CD4-positive, alpha-beta T cell treated with Interleukin-4 for 4 hours (primary cell): ENCODE measurements at regions not wholly inside any gene's neighbourhood (a gene's known extent, or its start where the extent isn't known, plus 50 kb on each side); places are given as distances from the start of the nearest gene placed in this dataset.
"Not testable (repeated sequence)": the region's sequence is repeated elsewhere in the genome, so short reads cannot be mapped to it uniquely, and the experiment has no call there.

Source experiments
- DNase-seq: peaks from one replicate; pipeline ENCODE4 v3.0.0-alpha.2; 2020

DNA sequence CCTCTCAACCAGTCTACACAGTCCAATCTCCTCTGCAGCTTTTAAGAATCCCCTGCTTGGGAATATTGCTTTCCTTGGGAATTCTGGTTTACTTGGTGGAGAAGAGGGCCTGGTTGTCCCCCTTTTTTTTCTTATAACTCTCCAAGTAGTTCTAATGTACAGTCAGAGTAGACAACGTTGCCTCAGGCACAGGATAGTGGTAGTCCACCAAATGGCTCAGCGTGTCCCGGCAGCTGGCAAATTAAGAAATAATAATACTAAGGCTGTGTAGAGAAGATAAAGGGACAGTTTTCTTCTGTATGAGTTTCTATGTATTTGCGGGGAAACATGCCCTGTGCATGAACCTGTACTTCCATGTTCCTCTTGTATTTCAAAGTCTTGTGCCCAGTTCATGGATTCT, 145.7 kb upstream of the RREB1 start:
- DNase-seq = no peak

DNA sequence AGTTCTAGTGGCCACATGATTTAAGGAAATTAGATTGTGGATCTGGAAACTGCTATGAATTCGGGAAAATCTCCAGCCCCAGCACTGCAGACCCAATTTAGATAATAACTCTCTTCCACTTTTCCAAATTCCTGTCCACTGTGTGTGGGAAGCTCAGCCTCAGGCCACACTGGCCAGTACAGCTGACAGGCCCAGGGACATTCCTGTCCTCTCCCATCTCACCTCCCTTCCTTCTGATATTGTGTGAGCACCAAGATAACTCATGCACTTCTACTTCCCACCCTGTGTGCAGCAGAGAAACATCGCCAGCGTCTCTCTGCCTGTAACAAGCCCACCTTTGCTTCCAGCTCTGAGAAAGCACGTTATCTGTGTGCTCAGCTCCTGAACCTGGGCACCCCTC, 145.1 kb upstream of the RREB1 start:
- no peak for DNase-seq

- DNase-seq = not testable (repeated sequence)
These were observed 144.4 kb upstream of the RREB1 start for GRCh38 chr6:6963390-6963789.

- DNase-seq = no peak
These were observed 143.1 kb upstream of the RREB1 start for GRCh38 chr6:6964675-6965074.

DNA sequence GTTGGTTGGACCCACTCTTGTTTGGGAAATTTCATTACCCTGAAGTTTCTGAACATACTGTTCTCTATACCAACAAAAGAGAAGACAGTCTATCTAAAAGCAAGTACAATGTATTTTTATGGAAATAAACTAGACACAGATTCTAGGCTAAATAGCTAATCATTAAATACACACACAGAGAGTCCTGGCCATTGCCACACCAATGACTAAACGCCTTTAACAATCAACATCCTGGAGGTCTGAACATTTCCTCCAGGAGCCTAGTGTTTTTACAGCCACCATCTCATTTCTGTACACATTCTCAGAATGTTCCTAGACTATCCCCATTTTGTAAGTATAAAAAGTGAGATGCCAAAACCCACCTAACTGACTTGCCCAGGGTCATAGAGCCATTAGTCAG, 141.6 kb upstream of the RREB1 start:
- no peak for DNase-seq

- DNase-seq = no peak
These were observed 141.2 kb upstream of the RREB1 start for GRCh38 chr6:6966569-6966968.

- no peak for DNase-seq
These were observed 139.4 kb upstream of the RREB1 start for GRCh38 chr6:6968357-6968730.

GRCh38 chr6:6968731-6969552, 138.8 kb upstream of the RREB1 start:
- no peak for DNase-seq

GRCh38 chr6:6969761-6970223, 138.0 kb upstream of the RREB1 start:
- no peak for DNase-seq

GRCh38 chr6:6970851-6971250, 136.9 kb upstream of the RREB1 start:
- DNase-seq = no peak

- DNase-seq = no peak
These were observed 136.4 kb upstream of the RREB1 start for GRCh38 chr6:6971369-6971768.

- DNase-seq = no peak
These were observed 135.3 kb upstream of the RREB1 start for GRCh38 chr6:6972456-6972855.

DNA sequence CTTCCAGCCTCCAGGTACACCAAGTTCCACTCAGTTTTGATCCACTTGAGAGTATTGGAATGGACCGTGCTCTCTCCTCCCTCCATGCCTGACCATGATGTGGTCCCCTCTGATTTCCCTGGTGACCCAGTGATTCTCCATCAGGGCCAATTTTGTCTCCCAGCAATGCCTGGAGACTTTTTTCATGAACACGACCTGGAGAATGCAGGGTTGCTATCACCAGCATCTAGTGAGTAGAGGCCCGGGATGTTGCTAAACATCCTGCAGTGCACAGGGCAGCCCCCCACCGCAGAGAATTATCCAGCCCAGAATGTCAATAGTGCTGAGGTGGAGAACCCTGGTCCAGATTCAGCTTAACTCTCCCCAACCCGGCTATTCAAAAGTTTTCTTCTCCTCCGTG, 134.0 kb upstream of the RREB1 start:
- no peak for DNase-seq

DNA sequence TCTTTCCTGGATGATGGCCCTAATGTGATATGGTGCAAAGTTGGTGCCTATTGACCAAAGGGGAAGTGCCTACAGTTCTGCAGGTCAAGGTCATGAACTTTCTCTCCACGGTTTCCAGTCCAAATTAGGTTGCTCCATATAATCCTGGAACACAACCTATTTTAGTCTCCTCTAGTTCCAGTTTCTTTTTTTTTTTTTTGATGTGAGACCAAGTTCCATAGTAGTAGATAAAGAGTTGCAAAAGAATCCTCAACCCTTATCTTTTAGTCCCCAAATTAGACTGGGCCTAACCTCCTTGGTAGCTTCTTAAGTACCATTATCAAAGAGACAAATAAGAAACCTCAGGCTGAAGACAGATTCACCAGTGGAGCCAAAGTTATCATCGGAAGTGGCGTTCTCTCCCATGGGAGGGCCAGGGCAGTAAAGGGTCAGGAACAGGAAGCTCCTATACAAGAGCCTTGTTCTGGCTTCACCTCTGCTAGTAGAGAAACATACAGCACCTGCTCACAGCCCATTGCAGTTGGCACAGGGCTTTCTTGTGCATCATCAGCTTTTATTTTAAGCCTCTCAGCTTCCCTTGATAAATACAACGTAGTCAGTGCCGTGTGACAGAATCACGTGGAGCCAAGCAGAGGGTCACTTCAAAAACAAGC, 132.2 kb upstream of the RREB1 start:
- no peak for DNase-seq

DNA sequence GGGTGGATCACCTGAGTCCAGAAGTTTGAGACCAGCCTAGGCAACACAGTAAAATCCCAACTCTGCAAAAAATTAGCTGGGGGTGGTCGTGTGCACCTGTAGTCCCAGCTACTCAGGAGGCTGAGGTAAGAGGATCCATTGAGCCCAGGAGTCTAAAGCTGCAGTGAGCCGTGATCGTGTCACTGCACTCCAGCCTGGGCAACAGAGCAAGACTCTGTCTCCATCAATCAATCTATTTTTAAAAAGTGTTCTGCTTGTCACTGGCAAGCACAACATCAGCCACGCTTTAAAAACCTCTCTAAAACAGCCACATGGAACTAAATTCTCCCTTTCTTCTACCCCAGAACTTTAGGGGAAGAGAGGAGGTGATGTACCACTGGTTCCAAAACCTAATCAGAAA, 131.6 kb upstream of the RREB1 start:
- DNase-seq = no peak

DNA sequence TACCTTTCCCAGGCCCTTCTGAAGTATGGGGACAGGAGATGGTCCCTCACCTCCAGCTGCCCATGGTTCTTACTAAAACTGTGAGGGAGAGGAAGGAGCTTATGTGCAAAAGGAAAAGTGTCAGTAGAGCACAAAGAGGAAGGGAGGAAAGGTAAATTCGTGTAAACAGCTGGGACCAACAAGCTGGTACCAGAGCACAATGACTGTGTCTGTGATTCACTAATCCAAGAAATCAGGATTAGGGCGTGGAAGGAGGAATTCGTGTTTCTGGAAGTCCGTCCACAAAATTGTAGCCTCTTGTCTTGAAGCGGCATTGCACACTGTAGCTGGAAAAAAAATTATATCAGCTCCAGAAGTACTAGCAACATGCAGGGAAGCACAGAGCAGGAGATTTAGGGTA, 129.0 kb upstream of the RREB1 start:
- DNase-seq = no peak

DNA sequence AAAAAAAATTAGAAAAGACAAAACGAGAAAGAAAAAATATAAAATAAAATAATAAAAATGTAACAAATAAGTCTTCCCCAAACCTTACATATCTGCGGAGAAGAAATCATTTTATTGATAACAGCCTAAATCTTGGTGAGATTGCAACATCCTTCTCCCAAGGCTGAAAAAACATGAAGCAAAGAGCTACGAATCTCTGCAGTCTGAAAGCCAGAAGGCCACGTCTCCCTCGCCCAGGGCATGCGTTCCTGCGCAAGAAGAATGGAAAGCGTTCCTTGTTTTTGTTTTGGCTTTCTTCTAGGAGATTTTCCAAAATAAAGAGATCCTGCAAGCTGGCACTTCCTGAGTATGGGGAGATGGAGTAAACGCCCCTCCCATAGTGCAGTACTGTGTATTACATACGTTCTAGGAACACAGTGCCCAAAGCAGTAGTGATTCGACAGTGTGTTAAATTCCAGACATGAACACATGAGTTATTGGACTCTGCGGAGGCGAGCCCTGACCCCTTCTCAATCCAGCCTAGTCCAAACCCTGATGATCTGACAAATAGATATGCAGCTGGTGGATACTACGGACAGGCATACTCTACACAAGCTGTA, 126.7 kb upstream of the RREB1 start:
- no peak for DNase-seq

- DNase-seq = no peak
These were observed 126.0 kb upstream of the RREB1 start for GRCh38 chr6:6981681-6982322.

DNA sequence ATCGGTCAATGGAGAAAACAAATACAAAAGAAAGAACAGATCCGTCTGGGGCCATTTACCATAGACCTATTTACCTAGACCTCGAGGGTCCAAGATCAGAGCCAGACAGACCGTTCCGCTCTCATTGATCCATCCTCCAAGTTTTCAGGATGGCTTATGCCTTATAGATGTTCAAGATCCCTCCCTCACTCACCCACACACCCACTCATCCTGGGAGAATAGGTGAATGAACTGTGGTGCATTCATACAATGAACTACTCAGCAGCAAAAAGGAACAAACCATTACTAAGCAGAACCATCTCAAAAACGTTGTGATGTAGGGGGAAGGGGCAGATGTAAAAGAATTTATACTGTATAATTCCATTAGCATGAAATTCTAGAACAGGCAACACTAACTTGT, 125.1 kb upstream of the RREB1 start:
- DNase-seq = no peak

DNA sequence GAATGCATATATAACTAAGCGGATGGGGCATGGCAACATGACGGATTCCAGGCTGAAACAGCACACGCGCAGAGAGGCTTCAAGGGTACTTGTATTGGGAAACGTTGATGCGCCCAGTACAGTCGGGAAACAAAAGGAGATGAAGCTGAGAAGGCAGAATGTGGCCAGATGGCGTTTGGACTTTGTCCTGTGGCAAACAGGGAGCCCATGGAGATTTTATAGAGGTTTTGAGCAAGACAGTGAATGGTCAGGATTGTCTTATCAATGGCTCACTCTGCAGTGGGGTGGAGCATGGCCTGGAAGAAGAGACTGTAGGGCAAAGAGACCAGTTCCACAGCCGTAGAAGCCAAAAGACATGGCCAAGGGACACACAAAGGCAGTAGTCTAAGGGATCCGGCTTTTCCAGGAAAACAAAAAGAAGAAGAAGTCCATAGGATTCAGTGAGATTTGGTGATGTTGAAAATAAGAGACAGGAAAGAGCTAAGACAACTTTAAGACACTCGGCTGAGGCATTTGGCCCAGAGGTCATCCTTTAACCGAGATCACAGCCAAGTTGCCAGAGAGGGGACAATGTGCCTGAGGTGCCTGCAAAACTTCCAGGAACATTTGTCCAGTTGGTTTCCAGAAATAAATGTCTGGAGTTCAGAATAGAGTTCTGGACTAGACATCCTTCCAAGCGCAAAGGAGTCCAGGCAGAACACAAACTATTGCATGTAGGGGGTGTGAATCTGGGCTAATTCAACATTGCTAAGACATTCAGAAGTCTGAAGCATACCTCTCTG, 123.0 kb upstream of the RREB1 start:
- DNase-seq = no peak

GRCh38 chr6:6986344-6986743, 121.4 kb upstream of the RREB1 start:
- DNase-seq = no peak

GRCh38 chr6:6987749-6988148, 120.0 kb upstream of the RREB1 start:
- DNase-seq = no peak

- DNase-seq = not testable (repeated sequence)
These were observed 117.7 kb upstream of the RREB1 start for GRCh38 chr6:6990059-6990458.
